ENCODE measurements at regions not wholly inside any gene's neighbourhood (a gene's known extent, or its start where the extent isn't known, plus 50 kb on each side); places are given as distances from the start of the nearest gene placed in this dataset.

DNA sequence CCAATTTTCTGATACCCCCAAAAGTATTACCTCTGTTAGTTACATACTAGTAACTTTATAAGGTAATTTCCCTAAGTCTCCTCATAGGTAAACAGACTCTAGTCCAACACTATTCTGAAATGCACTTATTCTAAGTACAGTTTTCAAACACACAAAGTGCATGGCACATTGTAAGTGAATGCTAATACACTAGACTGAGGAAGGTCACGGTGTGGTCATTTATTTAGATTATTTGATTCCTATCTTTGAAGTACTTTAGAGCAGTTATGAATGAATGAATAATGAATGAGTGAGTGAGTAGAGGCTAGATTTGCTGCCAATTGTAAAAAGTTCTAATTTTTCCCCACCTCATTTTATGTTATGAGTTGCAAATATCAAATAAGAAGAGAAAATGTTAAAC is 132.8 kb upstream of the UGT8 start:
- H3K4me1 ChIP-seq, result no peaks in the 10 kb centered on the region
- WGBS, 2 donors, result 32 to 93% methylated on average over 1 of the region's 1 CpG
- no peaks in the 10 kb centered on the region for H3K27me3 ChIP-seq
- no peak overlapping the region for H3K27ac ChIP-seq
- no peak for TF ChIP-seq EP300 (IDR thresholded peaks at IDR 0.05)
- TF ChIP-seq POLR2A (IDR thresholded peaks at IDR 0.05), result no peak
- no peak for TF ChIP-seq CTCF (IDR thresholded peaks at IDR 0.05)
- no peaks in the 10 kb centered on the region for H3K36me3 ChIP-seq
- DNase-seq (ENCODE audit: low spot score in 2 of 2), result no peak
- no peaks in the 10 kb centered on the region for H3K9me3 ChIP-seq
- H3K4me3 ChIP-seq, result no peak overlapping the region

- Histone ChIP-seq H3K4me1 (no peaks in the 10 kb centered on the region), H3K27me3 (no peaks in the 10 kb centered on the region), H3K4me3 (no peak overlapping the region), H3K36me3 (no peaks in the 10 kb centered on the region), H3K9me3 (no peaks in the 10 kb centered on the region), H3K27ac (no peak overlapping the region)
- no peak for DNase-seq (ENCODE audit: low spot score in 2 of 2)
- no peak for TF ChIP-seq CTCF (IDR thresholded peaks at IDR 0.05)
- TF ChIP-seq EP300 (IDR thresholded peaks at IDR 0.05), result no peak
- TF ChIP-seq POLR2A (IDR thresholded peaks at IDR 0.05), result no peak
- WGBS, 2 donors, result 41 to 59% methylated on average over 1 of the region's 1 CpG
These were observed 132.3 kb upstream of the UGT8 start for GRCh38 chr4:114466299-114466698.

DNA sequence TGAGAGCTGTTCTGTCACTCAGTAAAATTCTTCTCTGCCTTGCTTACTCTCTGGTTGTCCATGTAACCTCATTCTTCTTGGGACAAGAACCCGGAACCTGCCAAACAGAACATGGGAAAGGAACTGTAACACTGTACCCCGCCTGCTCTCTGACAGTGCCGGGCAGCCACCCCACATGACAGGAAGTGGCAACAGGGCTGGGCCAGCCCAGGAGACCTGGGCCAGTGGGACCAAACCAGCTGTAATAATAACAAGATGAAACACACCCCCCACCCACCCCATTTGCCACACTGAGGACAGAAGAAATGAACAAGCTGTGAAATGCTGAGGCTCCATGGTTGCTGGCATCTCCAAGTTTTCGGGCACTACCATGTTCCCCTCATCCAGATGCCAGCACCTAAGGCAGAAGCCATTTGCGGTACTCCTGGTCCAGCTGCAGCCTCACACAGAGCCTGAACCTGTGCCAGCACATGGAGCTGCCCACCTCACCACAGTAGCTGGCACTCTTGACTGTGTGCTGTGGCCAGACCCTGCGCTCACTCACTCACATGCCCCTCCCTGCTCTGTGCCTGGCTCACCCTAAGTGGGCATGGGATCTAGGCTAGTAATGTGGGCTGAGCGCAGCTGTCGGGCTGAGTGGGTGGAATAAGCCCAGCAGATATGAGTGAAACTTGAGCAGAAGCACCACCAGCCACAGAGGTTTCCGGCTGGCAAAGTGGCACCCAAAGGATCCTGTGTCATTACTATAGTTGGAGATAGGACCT is 126.2 kb upstream of the UGT8 start:
- DNase-seq (ENCODE audit: low spot score in 2 of 2), result no peak
- no peaks in the 10 kb centered on the region for H3K4me1 ChIP-seq
- no peak overlapping the region for H3K27ac ChIP-seq
- WGBS, 2 donors, result 91 to 94% methylated on average over 8 to 9 of the region's 9 CpGs
- H3K9me3 ChIP-seq, result no peaks in the 10 kb centered on the region
- H3K27me3 ChIP-seq, result no peaks in the 10 kb centered on the region
- H3K36me3 ChIP-seq, result no peaks in the 10 kb centered on the region
- H3K4me3 ChIP-seq, result no peak overlapping the region
- TF ChIP-seq POLR2A (IDR thresholded peaks at IDR 0.05) (no peak), CTCF (IDR thresholded peaks at IDR 0.05) (no peak), EP300 (IDR thresholded peaks at IDR 0.05) (no peak)

GRCh38 chr4:114474188-114474800 is 124.3 kb upstream of the UGT8 start:
- Histone ChIP-seq H3K4me1 (no peaks in the 10 kb centered on the region), H3K9me3 (no peaks in the 10 kb centered on the region), H3K27me3 (no peaks in the 10 kb centered on the region), H3K4me3 (no peak overlapping the region), H3K27ac (no peak overlapping the region), H3K36me3 (no peaks in the 10 kb centered on the region)
- 30 to 41% methylated on average over 3 of the region's 3 CpGs for WGBS, 2 donors
- DNase-seq (ENCODE audit: low spot score in 2 of 2), result no peak
- TF ChIP-seq EP300 (IDR thresholded peaks at IDR 0.05), result no peak
- no peak for TF ChIP-seq POLR2A (IDR thresholded peaks at IDR 0.05)
- TF ChIP-seq CTCF (IDR thresholded peaks at IDR 0.05), result no peak

DNA sequence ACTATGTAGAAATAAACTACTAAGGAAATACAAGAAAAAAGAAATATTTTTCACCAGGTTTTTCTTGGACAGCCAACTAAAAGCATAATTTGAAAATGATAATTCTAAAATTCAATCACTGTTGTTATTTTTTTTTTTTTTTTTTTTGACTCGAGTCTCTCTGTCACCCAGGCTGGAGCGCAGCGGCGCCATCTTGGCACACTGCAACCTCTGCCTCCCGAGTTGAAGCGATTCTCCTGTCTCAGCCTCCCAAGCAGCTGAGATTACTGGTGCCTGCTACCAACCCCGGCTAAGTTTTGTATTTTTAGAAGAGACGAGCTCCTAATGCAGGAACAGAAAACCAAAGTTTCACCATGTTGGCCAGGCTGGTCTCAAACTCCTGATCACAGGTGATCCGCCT is 122.3 kb upstream of the UGT8 start:
- DNase-seq (ENCODE audit: low spot score in 2 of 2), result no peak
- H3K27ac ChIP-seq, result no peak overlapping the region
- H3K4me1 ChIP-seq, result no peaks in the 10 kb centered on the region
- WGBS, 2 donors, result 95 to 96% methylated on average over 9 of the region's 9 CpGs
- H3K36me3 ChIP-seq, result no peaks in the 10 kb centered on the region
- H3K27me3 ChIP-seq, result no peaks in the 10 kb centered on the region
- H3K9me3 ChIP-seq, result no peaks in the 10 kb centered on the region
- TF ChIP-seq EP300 (IDR thresholded peaks at IDR 0.05) (no peak), POLR2A (IDR thresholded peaks at IDR 0.05) (no peak), CTCF (IDR thresholded peaks at IDR 0.05) (no peak)
- H3K4me3 ChIP-seq, result no peak overlapping the region
